ENCODE measurements at regions not wholly inside any gene's neighbourhood (a gene's known extent, or its start where the extent isn't known, plus 50 kb on each side); places are given as distances from the start of the nearest gene placed in this dataset.
A peak's percentile ranks its signal among the peaks of the same experiment; 100 is the strongest.

DNA sequence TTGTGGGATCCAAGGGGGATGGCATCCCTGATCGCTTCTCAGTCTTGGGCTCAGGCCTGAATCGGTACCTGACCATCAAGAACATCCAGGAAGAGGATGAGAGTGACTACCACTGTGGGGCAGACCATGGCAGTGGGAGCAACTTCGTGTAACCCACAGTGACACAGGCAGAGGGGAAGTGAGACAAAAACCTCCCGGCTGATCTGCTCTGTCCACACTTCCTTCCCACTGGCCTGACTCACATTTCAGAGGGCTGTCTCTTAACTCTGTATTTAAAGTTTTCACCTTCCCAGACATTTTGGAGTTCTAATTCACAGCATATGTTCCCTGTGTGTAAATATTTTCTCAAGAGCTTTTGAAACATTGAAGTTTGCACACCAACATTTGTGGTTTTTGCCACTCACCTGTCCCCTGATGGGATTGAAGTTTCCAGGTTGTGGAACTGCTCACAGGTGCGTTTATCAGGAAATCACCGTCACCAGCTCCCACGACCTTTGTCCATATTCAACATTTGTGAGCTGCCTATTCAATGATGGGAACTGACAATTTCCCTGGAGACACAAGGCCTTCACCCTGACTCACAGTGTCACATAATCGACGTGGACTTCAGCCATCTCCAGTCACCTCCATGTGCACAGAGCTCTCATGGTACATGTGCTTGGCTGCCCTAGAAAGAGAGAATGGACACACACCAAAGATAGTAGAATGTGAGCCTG is 99.2 kb downstream of the VPREB1 start:
- DNase-seq, result peak in 2 of 4 donors; percentile 8 to 10
- Histone ChIP-seq H3K27ac (no peak overlapping the region), H3K4me1 (peaks cover 15% of the 10 kb centered on the region), H3K27me3 (no peaks in the 10 kb centered on the region), H3K4me3 (no peak overlapping the region), H3K9me3 (no peaks in the 10 kb centered on the region), H3K36me3 (replicated peaks in 1 of 2; ENCODE audit: insufficient read depth in 1 of 2, low read depth in 2 of 2) (no peaks in the 10 kb centered on the region)
- no peak for TF ChIP-seq POLR2A (IDR thresholded peaks at IDR 0.05)
- TF ChIP-seq, protein P1, sequence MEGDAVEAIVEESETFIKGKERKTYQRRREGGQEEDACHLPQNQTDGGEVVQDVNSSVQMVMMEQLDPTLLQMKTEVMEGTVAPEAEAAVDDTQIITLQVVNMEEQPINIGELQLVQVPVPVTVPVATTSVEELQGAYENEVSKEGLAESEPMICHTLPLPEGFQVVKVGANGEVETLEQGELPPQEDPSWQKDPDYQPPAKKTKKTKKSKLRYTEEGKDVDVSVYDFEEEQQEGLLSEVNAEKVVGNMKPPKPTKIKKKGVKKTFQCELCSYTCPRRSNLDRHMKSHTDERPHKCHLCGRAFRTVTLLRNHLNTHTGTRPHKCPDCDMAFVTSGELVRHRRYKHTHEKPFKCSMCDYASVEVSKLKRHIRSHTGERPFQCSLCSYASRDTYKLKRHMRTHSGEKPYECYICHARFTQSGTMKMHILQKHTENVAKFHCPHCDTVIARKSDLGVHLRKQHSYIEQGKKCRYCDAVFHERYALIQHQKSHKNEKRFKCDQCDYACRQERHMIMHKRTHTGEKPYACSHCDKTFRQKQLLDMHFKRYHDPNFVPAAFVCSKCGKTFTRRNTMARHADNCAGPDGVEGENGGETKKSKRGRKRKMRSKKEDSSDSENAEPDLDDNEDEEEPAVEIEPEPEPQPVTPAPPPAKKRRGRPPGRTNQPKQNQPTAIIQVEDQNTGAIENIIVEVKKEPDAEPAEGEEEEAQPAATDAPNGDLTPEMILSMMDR (IDR thresholded peaks at IDR 0.05), result no peak
- intact Hi-C loops (cut with DNase I), result no loop called here
- ATAC-seq, result no peak
- WGBS, 2 donors, result 33 to 40% methylated on average over 9 of the region's 9 CpGs

GRCh38 chr22:22344430-22344829 is 99.8 kb downstream of the VPREB1 start:
- DNase-seq (no peak), ATAC-seq (no peak)
- 77 to 79% methylated on average over 4 to 5 of the region's 5 CpGs for WGBS, 2 donors
- Histone ChIP-seq H3K27me3 (no peaks in the 10 kb centered on the region), H3K36me3 (replicated peaks in 1 of 2; ENCODE audit: insufficient read depth in 1 of 2, low read depth in 2 of 2) (no peaks in the 10 kb centered on the region), H3K9me3 (no peaks in the 10 kb centered on the region), H3K4me1 (peaks cover 15% of the 10 kb centered on the region), H3K4me3 (no peak overlapping the region), H3K27ac (no peak overlapping the region)
- no peak for TF ChIP-seq POLR2A (IDR thresholded peaks at IDR 0.05)
- TF ChIP-seq, protein P1 (IDR thresholded peaks at IDR 0.05), result no peak
- intact Hi-C loops (cut with DNase I), result no loop called here

DNA sequence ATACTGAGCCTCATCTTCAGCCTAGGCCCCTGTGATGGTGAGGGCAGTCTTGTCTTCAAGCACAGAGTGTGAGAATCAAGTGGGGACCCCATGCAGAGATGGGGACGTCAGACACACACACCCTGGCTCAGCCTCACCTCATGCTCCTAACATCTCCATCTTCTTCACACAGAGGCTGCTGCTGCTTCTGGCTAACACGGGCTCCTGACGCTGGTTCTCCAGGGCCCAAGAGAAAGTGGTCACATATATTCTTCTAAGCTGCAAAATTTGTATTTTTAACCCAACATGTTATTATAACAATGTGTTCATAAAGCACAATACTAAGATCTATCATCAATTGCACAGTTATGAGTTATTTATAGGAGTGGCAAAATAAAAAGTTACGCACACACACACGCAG is 101.2 kb downstream of the VPREB1 start:
- H3K4me1 ChIP-seq, result peaks cover 15% of the 10 kb centered on the region
- H3K4me3 ChIP-seq, result no peak overlapping the region
- H3K27ac ChIP-seq, result no peak overlapping the region
- H3K27me3 ChIP-seq, result no peaks in the 10 kb centered on the region
- H3K36me3 ChIP-seq (replicated peaks in 1 of 2; ENCODE audit: insufficient read depth in 1 of 2, low read depth in 2 of 2), result no peaks in the 10 kb centered on the region
- ATAC-seq, result no peak
- DNase-seq, result no peak
- intact Hi-C loops (cut with DNase I), result no loop called here
- WGBS, 2 donors, result 84 to 89% methylated on average over 5 of the region's 5 CpGs
- H3K9me3 ChIP-seq, result no peaks in the 10 kb centered on the region
- TF ChIP-seq POLR2A (IDR thresholded peaks at IDR 0.05), result no peak
- TF ChIP-seq, protein P1 (IDR thresholded peaks at IDR 0.05), result no peak

GRCh38 chr22:22346401-22347107 is 102.0 kb downstream of the VPREB1 start:
- ATAC-seq, result no peak
- H3K9me3 ChIP-seq, result no peaks in the 10 kb centered on the region
- whole genome bisulfite sequencing, 2 donors, result 76 to 88% methylated on average over 3 of the region's 3 CpGs

More at GRCh38 chr22:22346401-22347107, 102.0 kb downstream of the VPREB1 start:
- Histone ChIP-seq H3K36me3 (replicated peaks in 1 of 2; ENCODE audit: insufficient read depth in 1 of 2, low read depth in 2 of 2) (no peaks in the 10 kb centered on the region), H3K27me3 (no peaks in the 10 kb centered on the region), H3K4me3 (no peak overlapping the region), H3K4me1 (peaks cover 15% of the 10 kb centered on the region), H3K27ac (no peak overlapping the region)
- TF ChIP-seq, protein P1 (IDR thresholded peaks at IDR 0.05), result no peak
- TF ChIP-seq POLR2A (IDR thresholded peaks at IDR 0.05), result no peak
- intact Hi-C loops (cut with DNase I), result no loop called here
- no peak for DNase-seq

All from body of pancreas (tissue), 4 donors.